ENCODE measurements at regions not wholly inside any gene's neighbourhood (a gene's known extent, or its start where the extent isn't known, plus 50 kb on each side); places are given as distances from the start of the nearest gene placed in this dataset.

DNA sequence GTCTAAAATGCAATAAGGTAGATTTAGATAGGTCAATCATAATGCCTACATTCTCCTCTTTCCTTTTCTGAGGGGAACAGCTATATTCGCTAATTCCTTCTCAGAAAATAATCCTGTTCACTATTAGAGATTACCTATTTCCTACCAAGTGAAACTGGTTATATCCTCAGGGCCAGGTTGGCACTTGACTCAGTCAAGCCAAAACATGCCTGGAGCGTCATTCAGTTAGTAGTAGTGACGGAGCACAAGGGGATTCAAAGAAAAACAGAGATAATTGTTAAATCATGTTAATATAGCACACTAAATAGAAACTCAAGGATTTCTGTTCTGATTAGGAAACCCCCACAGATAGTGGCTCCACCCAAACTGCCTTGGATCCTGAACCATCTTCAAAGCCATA lies 515.4 kb upstream of the PTPRD start:
- TF ChIP-seq CTCF (conservative IDR thresholded peaks at IDR 0.05), result no peak
- no peak overlapping the region for H3K27ac ChIP-seq

- H3K27ac ChIP-seq, result no peak overlapping the region
- TF ChIP-seq CTCF (conservative IDR thresholded peaks at IDR 0.05), result no peak
These were observed 523.0 kb upstream of the PTPRD start for GRCh38 chr9:11135851-11136250.

DNA sequence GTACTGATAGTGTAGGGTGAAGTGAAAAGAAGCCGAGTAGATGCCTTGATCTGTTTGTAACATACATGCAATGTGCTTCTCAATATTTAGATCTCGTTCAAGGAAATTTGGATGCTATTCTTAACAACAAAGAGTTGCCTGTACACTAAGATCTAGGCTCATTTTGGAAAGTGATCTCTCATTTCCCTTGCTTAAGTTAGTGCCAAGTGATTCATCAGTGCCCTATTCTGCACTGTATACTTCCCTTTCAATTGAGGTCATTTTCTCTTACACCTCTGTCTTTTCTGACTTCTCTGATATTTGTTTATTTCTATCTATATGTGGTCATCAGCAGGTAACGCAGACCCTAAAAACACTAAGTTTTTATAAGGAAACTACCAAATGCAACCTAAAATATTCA lies 528.6 kb upstream of the PTPRD start:
- no peak for TF ChIP-seq CTCF (conservative IDR thresholded peaks at IDR 0.05)
- H3K27ac ChIP-seq, result no peak overlapping the region

DNA sequence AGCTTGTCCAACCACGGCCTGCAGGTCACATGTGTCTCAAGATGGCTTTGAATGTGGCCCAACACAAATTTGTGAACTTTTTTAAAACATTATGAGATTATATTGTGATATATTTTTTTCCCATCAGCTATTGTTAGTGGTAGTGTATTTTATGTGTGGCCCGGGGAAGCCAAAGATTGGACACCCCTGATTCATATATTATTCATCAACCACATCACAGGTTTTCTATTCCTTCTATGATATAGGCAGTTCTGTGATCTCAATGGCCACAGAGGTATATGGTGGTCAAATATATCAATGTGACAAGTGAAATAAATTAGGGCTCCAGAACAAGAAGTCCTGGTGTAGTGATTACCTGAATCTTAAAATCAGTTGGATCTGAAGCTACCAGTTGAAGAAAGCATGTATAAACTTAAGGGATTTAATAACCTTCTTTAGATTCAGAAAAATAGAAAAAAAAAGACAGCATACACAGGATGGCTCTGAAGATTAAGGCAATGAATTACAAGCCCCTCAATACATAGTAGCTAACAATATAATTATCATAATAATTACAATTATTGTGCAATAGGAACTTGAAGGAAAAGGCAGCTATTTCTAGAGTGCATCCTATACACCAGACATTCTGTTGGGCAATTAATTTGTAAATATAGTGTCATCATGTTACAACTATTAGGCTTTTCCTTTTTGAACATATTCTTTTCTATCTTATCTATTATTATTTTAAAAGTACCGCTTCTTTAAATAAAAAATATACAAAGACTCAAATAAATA lies 530.4 kb upstream of the PTPRD start:
- no peak for TF ChIP-seq CTCF (conservative IDR thresholded peaks at IDR 0.05)
- H3K27ac ChIP-seq, result no peak overlapping the region

DNA sequence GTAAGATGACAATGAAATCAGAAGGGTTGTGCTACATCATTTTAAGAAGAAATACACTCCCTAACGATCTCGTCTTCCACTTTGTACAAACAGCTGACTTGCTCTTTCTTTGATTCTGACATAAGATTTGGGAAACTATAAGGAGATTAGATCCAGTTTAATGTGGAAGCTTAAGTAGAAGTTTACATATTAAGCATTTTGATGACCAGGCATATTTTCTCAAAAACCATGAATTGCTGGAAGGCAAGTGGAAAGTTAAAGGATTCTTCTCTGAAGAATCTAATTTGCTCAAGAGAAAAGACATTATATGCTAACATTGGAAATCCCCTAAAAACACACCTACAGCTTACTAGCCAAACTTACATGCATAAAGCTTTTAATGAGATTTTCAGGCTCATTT lies 531.9 kb upstream of the PTPRD start:
- TF ChIP-seq CTCF (conservative IDR thresholded peaks at IDR 0.05), result no peak
- H3K27ac ChIP-seq, result no peak overlapping the region

GRCh38 chr9:11148189-11148588 lies 535.4 kb upstream of the PTPRD start:
- no peak overlapping the region for H3K27ac ChIP-seq
- TF ChIP-seq CTCF (conservative IDR thresholded peaks at IDR 0.05), result no peak

DNA sequence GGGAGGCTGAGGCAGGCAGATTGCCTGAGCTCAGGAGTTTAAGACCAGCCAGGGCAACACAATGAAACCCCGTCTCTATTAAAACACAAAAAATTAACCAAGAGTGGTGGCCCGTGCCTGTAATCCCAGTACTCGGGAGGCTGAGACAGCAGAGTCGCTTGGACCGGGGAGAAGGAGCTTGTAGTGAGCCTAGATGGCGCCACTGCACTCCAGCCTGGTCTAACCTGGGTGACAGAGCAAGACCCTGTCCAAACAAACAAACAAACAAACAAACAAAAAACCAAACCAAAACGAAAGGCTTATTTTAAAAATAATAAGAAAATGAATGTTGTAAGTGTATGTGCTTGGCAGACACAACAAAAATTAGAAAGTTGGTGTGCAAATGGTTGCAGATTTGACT lies 536.3 kb upstream of the PTPRD start:
- TF ChIP-seq CTCF (conservative IDR thresholded peaks at IDR 0.05), result no peak
- H3K27ac ChIP-seq, result no peak overlapping the region

Data from VCaP (cell line).